ENCODE measurements at regions not wholly inside any gene's neighbourhood (a gene's known extent, or its start where the extent isn't known, plus 50 kb on each side); places are given as distances from the start of the nearest gene placed in this dataset.

DNA sequence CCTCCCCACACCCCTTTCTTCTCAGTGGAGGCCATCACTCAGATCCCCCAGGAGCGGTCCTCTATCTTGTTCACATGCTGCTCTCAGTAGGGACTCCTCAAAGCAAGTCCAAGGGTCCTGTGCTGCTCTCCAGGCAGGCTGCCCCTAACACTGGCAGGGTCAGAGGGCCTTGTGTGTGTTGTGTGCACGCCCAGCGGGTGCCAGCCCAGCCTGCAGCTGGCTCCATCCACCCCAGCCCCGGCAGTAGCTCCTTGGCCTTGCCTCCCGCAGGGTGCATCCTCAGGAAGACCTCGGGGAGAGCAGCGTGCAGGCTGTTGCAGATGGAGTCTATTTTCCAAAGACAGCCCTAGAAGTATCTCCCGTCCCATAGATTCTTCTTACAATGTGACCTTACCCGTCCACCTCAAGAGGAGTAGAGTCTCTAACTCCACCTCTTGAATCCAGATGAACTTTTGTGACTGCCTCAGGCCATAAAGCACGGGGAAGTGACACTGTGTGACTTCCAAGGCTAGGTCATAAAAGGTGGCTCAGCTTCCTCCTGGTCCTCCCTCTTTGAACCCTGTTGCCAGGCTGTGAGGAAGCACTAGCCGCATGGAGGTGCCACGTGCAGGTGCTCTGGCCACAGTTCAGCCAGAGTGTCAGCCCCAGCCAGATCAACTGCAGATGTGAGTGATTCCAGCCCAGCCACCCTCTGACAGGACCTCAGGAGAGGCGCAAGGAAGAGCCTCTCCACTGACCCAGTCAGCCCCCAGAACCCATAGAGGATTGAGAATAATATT, 531.6 kb downstream of the SHQ1 start:
- TF ChIP-seq, protein P1, sequence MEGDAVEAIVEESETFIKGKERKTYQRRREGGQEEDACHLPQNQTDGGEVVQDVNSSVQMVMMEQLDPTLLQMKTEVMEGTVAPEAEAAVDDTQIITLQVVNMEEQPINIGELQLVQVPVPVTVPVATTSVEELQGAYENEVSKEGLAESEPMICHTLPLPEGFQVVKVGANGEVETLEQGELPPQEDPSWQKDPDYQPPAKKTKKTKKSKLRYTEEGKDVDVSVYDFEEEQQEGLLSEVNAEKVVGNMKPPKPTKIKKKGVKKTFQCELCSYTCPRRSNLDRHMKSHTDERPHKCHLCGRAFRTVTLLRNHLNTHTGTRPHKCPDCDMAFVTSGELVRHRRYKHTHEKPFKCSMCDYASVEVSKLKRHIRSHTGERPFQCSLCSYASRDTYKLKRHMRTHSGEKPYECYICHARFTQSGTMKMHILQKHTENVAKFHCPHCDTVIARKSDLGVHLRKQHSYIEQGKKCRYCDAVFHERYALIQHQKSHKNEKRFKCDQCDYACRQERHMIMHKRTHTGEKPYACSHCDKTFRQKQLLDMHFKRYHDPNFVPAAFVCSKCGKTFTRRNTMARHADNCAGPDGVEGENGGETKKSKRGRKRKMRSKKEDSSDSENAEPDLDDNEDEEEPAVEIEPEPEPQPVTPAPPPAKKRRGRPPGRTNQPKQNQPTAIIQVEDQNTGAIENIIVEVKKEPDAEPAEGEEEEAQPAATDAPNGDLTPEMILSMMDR (conservative IDR thresholded peaks at IDR 0.05; ENCODE audit: low read depth in 2 of 2) = no peak
- TF ChIP-seq EZH2 (IDR thresholded peaks at IDR 0.05; ENCODE audit: low read depth, unreplicated experiment) = no peak
- TF ChIP-seq, protein P2, sequence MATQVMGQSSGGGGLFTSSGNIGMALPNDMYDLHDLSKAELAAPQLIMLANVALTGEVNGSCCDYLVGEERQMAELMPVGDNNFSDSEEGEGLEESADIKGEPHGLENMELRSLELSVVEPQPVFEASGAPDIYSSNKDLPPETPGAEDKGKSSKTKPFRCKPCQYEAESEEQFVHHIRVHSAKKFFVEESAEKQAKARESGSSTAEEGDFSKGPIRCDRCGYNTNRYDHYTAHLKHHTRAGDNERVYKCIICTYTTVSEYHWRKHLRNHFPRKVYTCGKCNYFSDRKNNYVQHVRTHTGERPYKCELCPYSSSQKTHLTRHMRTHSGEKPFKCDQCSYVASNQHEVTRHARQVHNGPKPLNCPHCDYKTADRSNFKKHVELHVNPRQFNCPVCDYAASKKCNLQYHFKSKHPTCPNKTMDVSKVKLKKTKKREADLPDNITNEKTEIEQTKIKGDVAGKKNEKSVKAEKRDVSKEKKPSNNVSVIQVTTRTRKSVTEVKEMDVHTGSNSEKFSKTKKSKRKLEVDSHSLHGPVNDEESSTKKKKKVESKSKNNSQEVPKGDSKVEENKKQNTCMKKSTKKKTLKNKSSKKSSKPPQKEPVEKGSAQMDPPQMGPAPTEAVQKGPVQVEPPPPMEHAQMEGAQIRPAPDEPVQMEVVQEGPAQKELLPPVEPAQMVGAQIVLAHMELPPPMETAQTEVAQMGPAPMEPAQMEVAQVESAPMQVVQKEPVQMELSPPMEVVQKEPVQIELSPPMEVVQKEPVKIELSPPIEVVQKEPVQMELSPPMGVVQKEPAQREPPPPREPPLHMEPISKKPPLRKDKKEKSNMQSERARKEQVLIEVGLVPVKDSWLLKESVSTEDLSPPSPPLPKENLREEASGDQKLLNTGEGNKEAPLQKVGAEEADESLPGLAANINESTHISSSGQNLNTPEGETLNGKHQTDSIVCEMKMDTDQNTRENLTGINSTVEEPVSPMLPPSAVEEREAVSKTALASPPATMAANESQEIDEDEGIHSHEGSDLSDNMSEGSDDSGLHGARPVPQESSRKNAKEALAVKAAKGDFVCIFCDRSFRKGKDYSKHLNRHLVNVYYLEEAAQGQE (IDR thresholded peaks at IDR 0.05; ENCODE audit: unreplicated experiment) = no peak
- no peak for TF ChIP-seq JUNB (IDR thresholded peaks at IDR 0.05; ENCODE audit: unreplicated experiment)
